BLaER1 (cell line): ENCODE measurements at regions not wholly inside any gene's neighbourhood (a gene's known extent, or its start where the extent isn't known, plus 50 kb on each side); places are given as distances from the start of the nearest gene placed in this dataset.

ENCODE experiments used
- H3K27ac ChIP-seq: shearing (Covaris generic); formaldehyde crosslinking; 2 replicates; pipeline ENCODE4 v1.8.1; 2022
- H3K27me3 ChIP-seq: shearing (Covaris generic); formaldehyde crosslinking; 2 replicates; pipeline ENCODE4 v1.8.1; 2022
- H3K36me3 ChIP-seq: shearing (Covaris generic); formaldehyde crosslinking; 2 replicates; pipeline ENCODE4 v1.8.1; 2022
- H3K4me1 ChIP-seq: shearing (Covaris generic); formaldehyde crosslinking; 2 replicates; pipeline ENCODE4 v1.8.1; 2022
- H3K4me2 ChIP-seq: shearing (Covaris generic); formaldehyde crosslinking; 2 replicates; pipeline ENCODE4 v1.8.1; 2022
- H3K4me3 ChIP-seq: shearing (Covaris generic); formaldehyde crosslinking; 2 replicates; pipeline ENCODE4 v1.8.1; 2022
- H3K9ac ChIP-seq: shearing (Covaris generic); formaldehyde crosslinking; 2 replicates; pipeline ENCODE4 v1.8.1; 2022
- H3K9me3 ChIP-seq: shearing (Covaris generic); formaldehyde crosslinking; 2 replicates; pipeline ENCODE4 v1.8.1; 2022
- H4K20me1 ChIP-seq: shearing (Covaris generic); formaldehyde crosslinking; 2 replicates; pipeline ENCODE4 v1.8.1; 2022
- Cebpa-rat ChIP-seq: shearing (Covaris generic); IDR thresholded peaks from 2 replicates; pipeline ENCODE4 v1.8.1; 2022

DNA sequence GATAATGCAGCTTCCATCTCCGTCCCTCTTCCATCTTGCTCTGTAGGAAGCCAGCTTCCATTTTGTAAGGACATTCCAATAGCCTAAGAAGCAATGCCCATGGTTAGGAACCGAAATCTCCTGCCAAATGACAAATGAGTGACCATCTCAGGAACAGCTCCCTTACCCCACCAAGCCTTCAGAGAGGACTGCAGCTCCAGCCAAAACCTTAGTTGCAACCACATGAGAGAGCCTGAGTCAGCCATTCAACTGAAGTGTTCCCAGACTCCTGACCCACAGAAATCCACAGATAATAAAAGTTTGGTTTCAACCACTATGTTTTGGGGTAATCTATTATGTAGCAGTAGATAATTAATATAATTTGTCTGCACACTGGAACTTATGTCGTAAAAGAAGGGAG is 51.7 kb upstream of the LDLRAD3 start:
- H3K27me3 ChIP-seq, result no peaks in the 10 kb centered on the region
- H4K20me1 ChIP-seq, result no peaks in the 10 kb centered on the region
- no peak for TF ChIP-seq Cebpa-rat

DNA sequence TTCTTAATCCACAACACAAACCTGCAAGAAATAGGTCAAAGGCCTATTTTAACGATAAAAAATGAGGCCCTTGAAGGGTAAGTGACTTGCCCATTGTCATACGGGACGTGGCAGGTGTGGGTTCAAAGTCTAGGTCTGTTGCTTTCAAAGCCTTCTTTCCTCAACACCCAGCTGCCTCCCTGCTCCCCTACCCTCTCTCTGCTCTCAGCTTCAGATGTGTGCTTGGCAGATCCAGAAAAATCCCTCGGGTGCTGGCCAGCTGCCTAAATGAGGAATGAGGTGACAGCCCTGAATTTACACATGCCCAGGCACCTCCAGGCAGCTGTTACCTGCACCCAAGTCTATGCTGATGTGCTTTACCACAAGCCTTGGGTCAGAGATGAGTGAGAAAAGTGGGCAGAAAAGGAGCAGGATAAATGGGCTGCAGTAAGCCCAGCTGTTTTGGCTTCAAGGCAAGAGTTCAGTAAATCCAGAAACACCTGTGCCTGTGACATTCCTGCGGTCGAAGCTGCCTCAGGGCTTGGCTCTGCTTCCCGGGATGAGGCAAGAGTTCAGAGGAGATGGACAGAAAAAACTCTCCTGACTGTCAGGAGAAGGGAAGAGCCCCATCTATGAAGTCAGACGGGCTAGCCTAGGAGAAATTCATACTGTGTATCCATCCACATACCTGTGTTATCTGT is 49.9 kb upstream of the LDLRAD3 start:
- Histone ChIP-seq H3K4me3 (no peak overlapping the region), H3K4me1 (no peaks in the 10 kb centered on the region), H3K9ac (no peak overlapping the region), H3K36me3 (no peaks in the 10 kb centered on the region), H4K20me1 (no peaks in the 10 kb centered on the region), H3K27ac (no peak overlapping the region), H3K4me2 (no peak overlapping the region), H3K9me3 (no peaks in the 10 kb centered on the region), H3K27me3 (no peaks in the 10 kb centered on the region)
- TF ChIP-seq Cebpa-rat, result no peak

More for the DNA sequence above, 51.7 kb upstream of the LDLRAD3 start:
- H3K27ac ChIP-seq, result no peak overlapping the region
- no peak overlapping the region for H3K4me3 ChIP-seq
- no peak overlapping the region for H3K9ac ChIP-seq
- H3K36me3 ChIP-seq, result no peaks in the 10 kb centered on the region
- no peak overlapping the region for H3K4me2 ChIP-seq
- no peaks in the 10 kb centered on the region for H3K9me3 ChIP-seq
- no peaks in the 10 kb centered on the region for H3K4me1 ChIP-seq
